Adipocyte (in vitro differentiated cells): ENCODE measurements at regions not wholly inside any gene's neighbourhood (a gene's known extent, or its start where the extent isn't known, plus 50 kb on each side); places are given as distances from the start of the nearest gene placed in this dataset.

ENCODE experiments used
- DNase-seq: peaks from one replicate; pipeline ENCODE4 v3.0.0-alpha.2; 2015; ENCODE audit warnings: low read depth
- H3K27me3 ChIP-seq: replicated peaks from 2 replicates; pipeline ENCODE4 v1.7.0; 2013; ENCODE audit warnings: mild to moderate bottlenecking, low read length, moderate library complexity; ENCODE audit not compliant: control insufficient read depth, insufficient read depth
- H3K36me3 ChIP-seq: 2 replicates; pipeline ENCODE4 v1.7.0; 2013; ENCODE audit warnings: low read length, mild to moderate bottlenecking, moderate library complexity; ENCODE audit not compliant: control insufficient read depth, insufficient read depth, severe bottlenecking
- H3K4me1 ChIP-seq: 2 replicates; pipeline ENCODE4 v1.7.0; 2013; ENCODE audit warnings: mild to moderate bottlenecking, low read length, moderate library complexity; ENCODE audit not compliant: control insufficient read depth, insufficient read depth
- H3K4me3 ChIP-seq: 2 replicates; pipeline ENCODE4 v1.7.0; 2013; ENCODE audit warnings: mild to moderate bottlenecking, low read length, moderate library complexity
- H3K9ac ChIP-seq: 2 replicates; pipeline ENCODE4 v1.7.0; 2013; ENCODE audit warnings: mild to moderate bottlenecking, low read length, moderate library complexity
- H3K9me3 ChIP-seq: 2 replicates; pipeline ENCODE4 v1.7.0; 2013; ENCODE audit warnings: mild to moderate bottlenecking, low read length, moderate library complexity; ENCODE audit not compliant: control insufficient read depth

- Histone ChIP-seq H3K9ac (no peak overlapping the region), H3K36me3 (no peaks in the 10 kb centered on the region), H3K27me3 (no peaks in the 10 kb centered on the region), H3K9me3 (peaks cover 10% of the 10 kb centered on the region), H3K4me3 (no peak overlapping the region), H3K4me1 (no peaks in the 10 kb centered on the region)
- no peak for DNase-seq
Observed at GRCh38 chr3:118088696-118089095, 946.0 kb downstream of the IGSF11 start.

GRCh38 chr3:118089563-118089962, 945.1 kb downstream of the IGSF11 start:
- no peaks in the 10 kb centered on the region for H3K4me1 ChIP-seq
- no peak overlapping the region for H3K9ac ChIP-seq
- no peaks in the 10 kb centered on the region for H3K36me3 ChIP-seq
- H3K27me3 ChIP-seq: no peaks in the 10 kb centered on the region
- peak; percentile 63 for DNase-seq
- H3K9me3 ChIP-seq: peaks cover 14% of the 10 kb centered on the region
- H3K4me3 ChIP-seq: no peak overlapping the region

GRCh38 chr3:118097226-118097625, 937.4 kb downstream of the IGSF11 start:
- DNase-seq: no peak
- H3K27me3 ChIP-seq: no peaks in the 10 kb centered on the region
- H3K9ac ChIP-seq: no peak overlapping the region
- H3K36me3 ChIP-seq: no peaks in the 10 kb centered on the region
- H3K4me3 ChIP-seq: no peak overlapping the region
- H3K9me3 ChIP-seq: peaks cover 11% of the 10 kb centered on the region
- H3K4me1 ChIP-seq: no peaks in the 10 kb centered on the region

GRCh38 chr3:118097660-118098059, 937.0 kb downstream of the IGSF11 start:
- Histone ChIP-seq H3K9me3 (peaks cover 7% of the 10 kb centered on the region), H3K4me3 (no peak overlapping the region), H3K36me3 (no peaks in the 10 kb centered on the region), H3K4me1 (no peaks in the 10 kb centered on the region), H3K9ac (no peak overlapping the region), H3K27me3 (no peaks in the 10 kb centered on the region)
- no peak for DNase-seq

- DNase-seq: no peak
- H3K27me3 ChIP-seq: no peaks in the 10 kb centered on the region
- no peak overlapping the region for H3K9ac ChIP-seq
- peaks cover 3% of the 10 kb centered on the region for H3K9me3 ChIP-seq
- no peak overlapping the region for H3K4me3 ChIP-seq
- H3K36me3 ChIP-seq: no peaks in the 10 kb centered on the region
- H3K4me1 ChIP-seq: no peaks in the 10 kb centered on the region
Observed at GRCh38 chr3:118098827-118099226, 935.8 kb downstream of the IGSF11 start.

DNA sequence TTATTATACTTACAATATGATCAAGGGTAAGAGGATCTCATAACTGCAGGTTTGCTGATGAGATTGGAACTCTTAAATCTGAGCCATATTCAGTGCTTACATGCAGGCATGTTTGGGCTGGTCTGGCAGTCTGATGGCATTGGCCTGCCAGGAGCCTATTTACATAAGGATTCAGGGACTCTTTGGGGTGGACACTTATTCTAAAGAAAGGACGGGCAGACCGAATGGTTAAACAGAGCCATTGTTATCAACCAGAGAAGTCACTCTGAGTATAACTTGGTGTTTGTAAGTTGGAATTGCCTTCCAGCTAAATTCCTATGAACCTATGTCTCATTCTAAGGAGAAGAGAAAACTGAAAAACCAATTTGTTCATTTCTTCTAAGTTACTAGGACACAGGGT, 932.8 kb downstream of the IGSF11 start:
- DNase-seq: no peak
- no peaks in the 10 kb centered on the region for H3K27me3 ChIP-seq
- no peaks in the 10 kb centered on the region for H3K9me3 ChIP-seq
- no peaks in the 10 kb centered on the region for H3K4me1 ChIP-seq
- H3K9ac ChIP-seq: no peak overlapping the region
- no peak overlapping the region for H3K4me3 ChIP-seq
- no peaks in the 10 kb centered on the region for H3K36me3 ChIP-seq

GRCh38 chr3:118102737-118103136, 931.9 kb downstream of the IGSF11 start:
- Histone ChIP-seq H3K36me3 (no peaks in the 10 kb centered on the region), H3K4me1 (no peaks in the 10 kb centered on the region), H3K4me3 (no peak overlapping the region), H3K27me3 (no peaks in the 10 kb centered on the region), H3K9me3 (no peaks in the 10 kb centered on the region), H3K9ac (no peak overlapping the region)
- DNase-seq: no peak

DNA sequence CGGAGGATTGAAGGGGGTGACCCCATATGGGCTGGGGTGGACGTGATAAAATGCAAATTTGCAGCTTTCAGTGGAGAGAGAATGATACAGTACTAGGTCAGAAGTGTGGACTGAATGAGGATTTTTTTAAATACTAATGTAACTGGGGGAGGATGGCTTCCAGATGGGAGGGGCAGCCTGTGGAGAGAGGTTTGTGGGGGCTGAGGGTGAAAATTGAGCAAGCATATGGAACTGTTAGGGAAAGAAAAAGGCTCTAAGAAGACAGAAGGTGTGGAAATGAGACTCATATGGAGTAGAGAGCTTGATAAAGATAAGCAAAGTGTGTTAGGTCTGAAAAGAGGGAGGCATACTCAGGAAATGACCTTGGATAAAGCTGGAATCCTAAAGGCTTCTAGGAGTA, 926.4 kb downstream of the IGSF11 start:
- Histone ChIP-seq H3K4me1 (no peaks in the 10 kb centered on the region), H3K27me3 (no peaks in the 10 kb centered on the region), H3K9me3 (no peaks in the 10 kb centered on the region), H3K36me3 (no peaks in the 10 kb centered on the region), H3K9ac (no peak overlapping the region), H3K4me3 (no peak overlapping the region)
- no peak for DNase-seq

GRCh38 chr3:118108769-118109168, 925.9 kb downstream of the IGSF11 start:
- no peak for DNase-seq

GRCh38 chr3:118110211-118110610, 924.4 kb downstream of the IGSF11 start:
- no peaks in the 10 kb centered on the region for H3K27me3 ChIP-seq
- no peaks in the 10 kb centered on the region for H3K4me1 ChIP-seq
- no peak overlapping the region for H3K9ac ChIP-seq
- H3K9me3 ChIP-seq: peaks cover 2% of the 10 kb centered on the region
- DNase-seq: no peak
- H3K36me3 ChIP-seq: no peaks in the 10 kb centered on the region
- H3K4me3 ChIP-seq: no peak overlapping the region

More at GRCh38 chr3:118108769-118109168, 925.9 kb downstream of the IGSF11 start:
- Histone ChIP-seq H3K27me3 (no peaks in the 10 kb centered on the region), H3K4me3 (no peak overlapping the region), H3K36me3 (no peaks in the 10 kb centered on the region), H3K9ac (no peak overlapping the region), H3K4me1 (no peaks in the 10 kb centered on the region), H3K9me3 (no peaks in the 10 kb centered on the region)

GRCh38 chr3:118116991-118117390, 917.7 kb downstream of the IGSF11 start:
- Histone ChIP-seq H3K4me3 (no peak overlapping the region), H3K27me3 (no peaks in the 10 kb centered on the region), H3K4me1 (no peaks in the 10 kb centered on the region), H3K9ac (no peak overlapping the region), H3K9me3 (peaks cover 2% of the 10 kb centered on the region), H3K36me3 (no peaks in the 10 kb centered on the region)
- no peak for DNase-seq

DNA sequence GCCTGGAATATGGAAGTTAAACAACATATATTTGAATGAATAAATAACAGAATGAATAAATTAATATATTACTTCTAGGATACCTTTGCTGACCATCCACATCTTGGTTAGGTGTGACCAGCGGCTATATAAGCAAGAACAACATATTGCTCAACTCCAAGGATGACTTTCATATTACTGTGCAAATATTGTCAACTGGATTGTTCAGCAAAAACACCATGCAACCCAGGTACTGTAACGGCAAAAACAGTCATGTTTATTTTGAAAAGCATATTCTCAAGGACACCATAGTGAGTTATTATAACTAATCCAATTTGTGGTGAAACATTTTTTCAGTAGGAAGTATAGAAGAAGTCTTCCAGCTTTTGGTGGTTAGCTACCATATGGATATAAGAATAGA, 907.9 kb downstream of the IGSF11 start:
- no peak overlapping the region for H3K4me3 ChIP-seq
- no peaks in the 10 kb centered on the region for H3K36me3 ChIP-seq
- no peaks in the 10 kb centered on the region for H3K9me3 ChIP-seq
- no peaks in the 10 kb centered on the region for H3K4me1 ChIP-seq
- H3K27me3 ChIP-seq: no peaks in the 10 kb centered on the region
- H3K9ac ChIP-seq: no peak overlapping the region
- DNase-seq: no peak
